WTC11 (cell line): ENCODE measurements at regions not wholly inside any gene's neighbourhood (a gene's known extent, or its start where the extent isn't known, plus 50 kb on each side); places are given as distances from the start of the nearest gene placed in this dataset.

Experiments
- ATAC-seq: fragments of 200-7000 bp; cut with Tn5 transposase; 2 replicates; pipeline ENCODE4 v1.10.0; 2021; ENCODE audit warnings: mild to moderate bottlenecking, moderate library complexity
- CTCF ChIA-PET: fragments of 300-600 bp; sonication (Branson Sonifier 250); formaldehyde crosslinking; loops from one replicate; lab custom pipeline; 2021; ENCODE audit warnings: antibody characterized with exemption; lab: Charles Lee
- POLR2A ChIA-PET: fragments of 350-600 bp; sonication (Branson Sonifier 250); formaldehyde crosslinking; loops from one replicate; lab custom pipeline; 2021; ENCODE audit warnings: antibody characterized with exemption; lab: Charles Lee
- DNase-seq: peaks from one replicate; pipeline ENCODE4 v3.0.0; 2021; ENCODE audit warnings: low spot score
- H3K27ac Mint-ChIP-seq: 2 replicates; pipeline ENCODE4 v1.8.0; 2021; ENCODE audit warnings: mixed read lengths
- H3K27me3 Mint-ChIP-seq: 2 replicates; pipeline ENCODE4 v1.8.0; 2021; ENCODE audit warnings: low read depth, mild to moderate bottlenecking, moderate library complexity, mixed read lengths
- H3K36me3 Mint-ChIP-seq: 2 replicates; pipeline ENCODE4 v1.8.0; 2021; ENCODE audit warnings: mixed read lengths
- H3K4me1 Mint-ChIP-seq: 2 replicates; pipeline ENCODE4 v1.8.0; 2022; ENCODE audit warnings: mixed read lengths
- H3K4me3 Mint-ChIP-seq: 2 replicates; pipeline ENCODE4 v1.8.0; 2021; ENCODE audit warnings: mild to moderate bottlenecking, moderate library complexity, mixed read lengths
- H3K9me3 Mint-ChIP-seq: 2 replicates; pipeline ENCODE4 v1.8.0; 2021; ENCODE audit warnings: mixed read lengths
- CREM ChIP-seq: sonication (generic); formaldehyde crosslinking; IDR thresholded peaks from 2 replicates; pipeline ENCODE4 v1.8.1; 2022; ENCODE audit warnings: mild to moderate bottlenecking, missing genetic modification reagents, moderate library complexity
- ESRRA ChIP-seq: sonication (generic); formaldehyde crosslinking; IDR thresholded peaks from 2 replicates; pipeline ENCODE4 v1.8.1; 2022; ENCODE audit warnings: mild to moderate bottlenecking, missing genetic modification reagents, borderline replicate concordance
- FOXJ3 ChIP-seq: sonication (generic); formaldehyde crosslinking; IDR thresholded peaks from 2 replicates; pipeline ENCODE4 v1.9.0; 2021; ENCODE audit warnings: missing genetic modification reagents, mild to moderate bottlenecking, borderline replicate concordance
- GRHL2 ChIP-seq: fragments of 250-450 bp; sonication (Bioruptor Pico); IDR thresholded peaks from 2 replicates; pipeline ENCODE4 v1.8.0; 2022; ENCODE audit warnings: mild to moderate bottlenecking, moderate library complexity; ENCODE audit not compliant: insufficient replicate concordance, severe bottlenecking
- GTF2I ChIP-seq: fragments of 250-450 bp; sonication (Bioruptor Pico); conservative IDR thresholded peaks from 2 replicates; pipeline ENCODE4 v1.4.0; 2021; ENCODE audit warnings: mild to moderate bottlenecking
- IRF1 ChIP-seq: sonication (generic); formaldehyde crosslinking; IDR thresholded peaks from 2 replicates; pipeline ENCODE4 v1.8.0; 2023; ENCODE audit warnings: missing genetic modification reagents
- NR1H2 ChIP-seq: sonication (generic); formaldehyde crosslinking; IDR thresholded peaks from 2 replicates; pipeline ENCODE4 v1.9.0; 2021; ENCODE audit warnings: mild to moderate bottlenecking, moderate library complexity, missing genetic modification reagents
- NR2C2 ChIP-seq: sonication (generic); formaldehyde crosslinking; IDR thresholded peaks from 2 replicates; pipeline ENCODE4 v1.8.0; 2022; ENCODE audit warnings: mild to moderate bottlenecking, missing genetic modification reagents
- PRRX2 ChIP-seq: fragments of 250-450 bp; sonication (Bioruptor Pico); IDR thresholded peaks from 2 replicates; pipeline ENCODE4 v1.8.0; 2021; ENCODE audit warnings: mild to moderate bottlenecking
- RORB ChIP-seq: fragments of 250-450 bp; sonication (Bioruptor Pico); IDR thresholded peaks from 2 replicates; pipeline ENCODE4 v1.9.0; 2021; ENCODE audit warnings: mild to moderate bottlenecking
- TEAD1 ChIP-seq: sonication (generic); formaldehyde crosslinking; IDR thresholded peaks from 2 replicates; pipeline ENCODE4 v1.8.0; 2022; ENCODE audit warnings: mild to moderate bottlenecking, missing genetic modification reagents
- ZNF121 ChIP-seq: sonication (generic); formaldehyde crosslinking; IDR thresholded peaks from 2 replicates; pipeline ENCODE4 v1.8.0; 2023; ENCODE audit warnings: missing genetic modification reagents
- ZNF138 ChIP-seq: sonication (generic); formaldehyde crosslinking; conservative IDR thresholded peaks from 2 replicates; pipeline ENCODE4 v1.8.1; 2022; ENCODE audit warnings: mild to moderate bottlenecking, moderate library complexity, missing genetic modification reagents
- ZNF396 ChIP-seq: fragments of 250-450 bp; sonication (Bioruptor Pico); IDR thresholded peaks from 2 replicates; pipeline ENCODE4 v1.8.0; 2021; ENCODE audit warnings: mild to moderate bottlenecking, moderate library complexity, borderline replicate concordance
- ZNF423 ChIP-seq: fragments of 250-450 bp; sonication (Bioruptor Pico); IDR thresholded peaks from 2 replicates; pipeline ENCODE4 v2.1.2; 2022; ENCODE audit warnings: mild to moderate bottlenecking, moderate library complexity
- ZSCAN18 ChIP-seq: fragments of 250-450 bp; sonication (Bioruptor Pico); IDR thresholded peaks from 2 replicates; pipeline ENCODE4 v2.1.2; 2022; ENCODE audit warnings: mild to moderate bottlenecking, moderate library complexity
- TF ChIP-seq, protein P1 (sequence below): fragments of 250-450 bp; sonication (Bioruptor Pico); conservative IDR thresholded peaks from 2 replicates; pipeline ENCODE4 v1.9.0; 2021; ENCODE audit warnings: mild to moderate bottlenecking
- TF ChIP-seq, protein P2 (sequence below): sonication (generic); formaldehyde crosslinking; IDR thresholded peaks from 2 replicates; pipeline ENCODE4 v1.8.0; 2022; ENCODE audit warnings: mild to moderate bottlenecking, missing genetic modification reagents
- TF ChIP-seq, protein P3 (sequence below): sonication (generic); formaldehyde crosslinking; conservative IDR thresholded peaks from 2 replicates; pipeline ENCODE4 v1.8.1; 2023; ENCODE audit warnings: mild to moderate bottlenecking, low read depth, missing genetic modification reagents, moderate library complexity
- TF ChIP-seq, protein P4 (sequence below): sonication (generic); formaldehyde crosslinking; IDR thresholded peaks from 2 replicates; pipeline ENCODE4 v1.8.1; 2023; ENCODE audit warnings: mild to moderate bottlenecking, missing genetic modification reagents, moderate library complexity
- TF ChIP-seq, protein P5 (sequence below): fragments of 250-450 bp; sonication (Bioruptor Pico); IDR thresholded peaks from 2 replicates; pipeline ENCODE4 v1.9.0; 2021; ENCODE audit warnings: moderate library complexity, mild to moderate bottlenecking, inconsistent platforms, borderline replicate concordance
- TF ChIP-seq, protein P6 (sequence below): sonication (generic); formaldehyde crosslinking; IDR thresholded peaks from 2 replicates; pipeline ENCODE4 v1.8.1; 2023; ENCODE audit warnings: mild to moderate bottlenecking, missing genetic modification reagents
- TF ChIP-seq, protein P7 (sequence below): sonication (generic); formaldehyde crosslinking; IDR thresholded peaks from 2 replicates; pipeline ENCODE4 v1.8.1; 2022; ENCODE audit warnings: mild to moderate bottlenecking, moderate library complexity, missing genetic modification reagents
- TF ChIP-seq, protein P8 (sequence below): sonication (generic); formaldehyde crosslinking; IDR thresholded peaks from 2 replicates; pipeline ENCODE4 v1.8.1; 2023; ENCODE audit warnings: mild to moderate bottlenecking, moderate library complexity, missing genetic modification reagents

- H3K27ac Mint-ChIP-seq: no peak overlapping the region
- CTCF ChIA-PET: interaction anchor here (2.0 kb wide), 1 partner anchor 199 kb away, joined by 35 read pairs; no protein-coding TSS in a partner anchor
Measured at GRCh38 chr12:77725611-77726010, 105.1 kb upstream of the NAV3 start.

DNA sequence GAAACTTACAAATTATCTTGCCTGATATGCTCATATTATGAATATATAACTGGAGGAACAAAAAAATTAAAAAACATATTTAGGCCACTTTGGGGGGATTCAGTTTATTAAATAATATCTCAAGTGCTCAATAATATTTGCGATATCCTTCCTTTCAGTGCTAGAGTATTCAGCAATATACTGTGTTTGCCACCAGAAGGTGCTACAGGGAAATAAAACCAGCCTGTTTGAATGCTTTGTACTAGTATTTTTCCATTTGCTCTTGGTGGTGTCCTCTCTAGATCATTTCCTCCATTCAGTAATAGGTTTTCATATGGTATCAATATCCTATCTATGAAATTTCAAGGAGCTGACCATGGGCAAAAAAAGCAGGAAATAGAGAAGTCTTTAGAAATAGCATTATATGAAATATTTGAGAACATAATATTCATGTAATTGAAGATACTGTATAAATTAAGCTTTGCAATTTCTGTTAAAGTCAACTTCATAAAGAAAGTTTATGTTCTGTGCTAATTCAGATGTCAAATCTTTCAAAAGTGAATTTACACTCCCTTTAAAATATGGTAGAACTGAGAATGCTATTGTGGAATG lies 106.2 kb upstream of the NAV3 start:
- no peak overlapping the region for H3K27ac Mint-ChIP-seq
- peak; percentile 67 for ATAC-seq
- H3K4me1 Mint-ChIP-seq: peaks cover 3% of the 10 kb centered on the region; the same call in 1 of the 2 replicates
- POLR2A ChIA-PET: no interaction called here
- H3K27me3 Mint-ChIP-seq: no peaks in the 10 kb centered on the region
- CTCF ChIA-PET: interaction anchor here (0.7 to 2.0 kb wide), 4 partner anchors 109 to 563 kb away, joined by 3 to 35 read pairs (median 4); no protein-coding TSS in a partner anchor
- H3K4me3 Mint-ChIP-seq: no peak overlapping the region
- H3K36me3 Mint-ChIP-seq: no peaks in the 10 kb centered on the region
- DNase-seq: no peak
- no peaks in the 10 kb centered on the region for H3K9me3 Mint-ChIP-seq
- TF ChIP-seq, protein P1, sequence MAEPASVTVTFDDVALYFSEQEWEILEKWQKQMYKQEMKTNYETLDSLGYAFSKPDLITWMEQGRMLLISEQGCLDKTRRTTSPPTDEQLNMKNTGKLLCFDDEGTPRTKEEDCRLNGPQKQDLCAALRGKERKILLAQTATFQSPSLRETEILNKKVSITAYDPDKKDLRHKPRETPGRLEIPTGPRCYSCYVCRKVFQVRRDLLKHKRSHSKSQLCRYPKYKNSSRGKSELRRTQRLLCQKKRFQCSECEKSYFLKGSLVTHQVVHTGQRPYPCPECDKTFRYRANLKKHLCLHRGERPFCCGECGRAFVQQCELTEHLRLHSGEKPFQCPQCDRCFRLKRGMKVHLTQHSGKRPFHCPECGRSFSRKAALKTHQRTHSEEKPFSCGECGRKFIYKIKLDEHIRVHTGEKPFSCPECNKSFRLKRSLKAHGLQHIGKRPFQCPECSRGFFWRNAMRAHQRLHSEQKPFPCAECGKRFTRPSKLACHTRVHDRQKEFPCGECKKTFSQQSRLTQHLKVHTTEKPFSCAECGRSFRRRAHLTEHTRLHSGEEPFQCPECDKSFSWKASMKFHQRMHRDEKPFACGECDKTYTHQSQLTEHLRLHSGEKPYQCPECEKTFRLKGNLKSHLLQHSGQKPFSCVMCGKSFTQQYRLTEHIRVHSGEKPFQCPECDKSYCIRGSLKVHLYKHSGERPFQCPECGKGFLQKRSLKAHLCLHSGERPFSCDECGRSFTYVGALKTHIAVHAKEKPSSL: no peak
- no peak for TF ChIP-seq CREM (CRISPR knock-in tag)
- TF ChIP-seq, protein P2, sequence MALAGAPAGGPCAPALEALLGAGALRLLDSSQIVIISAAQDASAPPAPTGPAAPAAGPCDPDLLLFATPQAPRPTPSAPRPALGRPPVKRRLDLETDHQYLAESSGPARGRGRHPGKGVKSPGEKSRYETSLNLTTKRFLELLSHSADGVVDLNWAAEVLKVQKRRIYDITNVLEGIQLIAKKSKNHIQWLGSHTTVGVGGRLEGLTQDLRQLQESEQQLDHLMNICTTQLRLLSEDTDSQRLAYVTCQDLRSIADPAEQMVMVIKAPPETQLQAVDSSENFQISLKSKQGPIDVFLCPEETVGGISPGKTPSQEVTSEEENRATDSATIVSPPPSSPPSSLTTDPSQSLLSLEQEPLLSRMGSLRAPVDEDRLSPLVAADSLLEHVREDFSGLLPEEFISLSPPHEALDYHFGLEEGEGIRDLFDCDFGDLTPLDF: no peak
- TF ChIP-seq, protein P3, sequence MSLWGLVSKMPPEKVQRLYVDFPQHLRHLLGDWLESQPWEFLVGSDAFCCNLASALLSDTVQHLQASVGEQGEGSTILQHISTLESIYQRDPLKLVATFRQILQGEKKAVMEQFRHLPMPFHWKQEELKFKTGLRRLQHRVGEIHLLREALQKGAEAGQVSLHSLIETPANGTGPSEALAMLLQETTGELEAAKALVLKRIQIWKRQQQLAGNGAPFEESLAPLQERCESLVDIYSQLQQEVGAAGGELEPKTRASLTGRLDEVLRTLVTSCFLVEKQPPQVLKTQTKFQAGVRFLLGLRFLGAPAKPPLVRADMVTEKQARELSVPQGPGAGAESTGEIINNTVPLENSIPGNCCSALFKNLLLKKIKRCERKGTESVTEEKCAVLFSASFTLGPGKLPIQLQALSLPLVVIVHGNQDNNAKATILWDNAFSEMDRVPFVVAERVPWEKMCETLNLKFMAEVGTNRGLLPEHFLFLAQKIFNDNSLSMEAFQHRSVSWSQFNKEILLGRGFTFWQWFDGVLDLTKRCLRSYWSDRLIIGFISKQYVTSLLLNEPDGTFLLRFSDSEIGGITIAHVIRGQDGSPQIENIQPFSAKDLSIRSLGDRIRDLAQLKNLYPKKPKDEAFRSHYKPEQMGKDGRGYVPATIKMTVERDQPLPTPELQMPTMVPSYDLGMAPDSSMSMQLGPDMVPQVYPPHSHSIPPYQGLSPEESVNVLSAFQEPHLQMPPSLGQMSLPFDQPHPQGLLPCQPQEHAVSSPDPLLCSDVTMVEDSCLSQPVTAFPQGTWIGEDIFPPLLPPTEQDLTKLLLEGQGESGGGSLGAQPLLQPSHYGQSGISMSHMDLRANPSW: no peak

More at GRCh38 chr12:77725611-77726010, 105.1 kb upstream of the NAV3 start:
- no peaks in the 10 kb centered on the region for H3K36me3 Mint-ChIP-seq
- no peaks in the 10 kb centered on the region for H3K9me3 Mint-ChIP-seq
- H3K4me3 Mint-ChIP-seq: no peak overlapping the region
- TF ChIP-seq IRF1 (CRISPR knock-in tag) (no peak), FOXJ3 (CRISPR knock-in tag) (no peak), ZNF396 (CRISPR knock-in tag) (no peak), ZNF138 (CRISPR knock-in tag) (no peak), ZSCAN18 (CRISPR knock-in tag) (no peak), PRRX2 (CRISPR knock-in tag) (no peak), RORB (no peak), NR2C2 (no peak), GRHL2 (CRISPR knock-in tag) (no peak), NR1H2 (CRISPR knock-in tag) (no peak), ESRRA (no peak), GTF2I (no peak), ZNF423 (CRISPR knock-in tag) (no peak), ZNF121 (CRISPR knock-in tag) (no peak), TEAD1 (CRISPR knock-in tag) (no peak)
- TF ChIP-seq, protein P4, sequence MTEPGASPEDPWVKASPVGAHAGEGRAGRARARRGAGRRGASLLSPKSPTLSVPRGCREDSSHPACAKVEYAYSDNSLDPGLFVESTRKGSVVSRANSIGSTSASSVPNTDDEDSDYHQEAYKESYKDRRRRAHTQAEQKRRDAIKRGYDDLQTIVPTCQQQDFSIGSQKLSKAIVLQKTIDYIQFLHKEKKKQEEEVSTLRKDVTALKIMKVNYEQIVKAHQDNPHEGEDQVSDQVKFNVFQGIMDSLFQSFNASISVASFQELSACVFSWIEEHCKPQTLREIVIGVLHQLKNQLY (CRISPR knock-in tag): no peak
- TF ChIP-seq, protein P5, sequence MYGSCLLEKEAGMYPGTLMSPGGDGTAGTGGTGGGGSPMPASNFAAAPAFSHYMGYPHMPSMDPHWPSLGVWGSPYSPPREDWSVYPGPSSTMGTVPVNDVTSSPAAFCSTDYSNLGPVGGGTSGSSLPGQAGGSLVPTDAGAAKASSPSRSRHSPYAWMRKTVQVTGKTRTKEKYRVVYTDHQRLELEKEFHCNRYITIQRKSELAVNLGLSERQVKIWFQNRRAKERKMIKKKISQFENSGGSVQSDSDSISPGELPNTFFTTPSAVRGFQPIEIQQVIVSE (CRISPR knock-in tag): no peak
- TF ChIP-seq, protein P6, sequence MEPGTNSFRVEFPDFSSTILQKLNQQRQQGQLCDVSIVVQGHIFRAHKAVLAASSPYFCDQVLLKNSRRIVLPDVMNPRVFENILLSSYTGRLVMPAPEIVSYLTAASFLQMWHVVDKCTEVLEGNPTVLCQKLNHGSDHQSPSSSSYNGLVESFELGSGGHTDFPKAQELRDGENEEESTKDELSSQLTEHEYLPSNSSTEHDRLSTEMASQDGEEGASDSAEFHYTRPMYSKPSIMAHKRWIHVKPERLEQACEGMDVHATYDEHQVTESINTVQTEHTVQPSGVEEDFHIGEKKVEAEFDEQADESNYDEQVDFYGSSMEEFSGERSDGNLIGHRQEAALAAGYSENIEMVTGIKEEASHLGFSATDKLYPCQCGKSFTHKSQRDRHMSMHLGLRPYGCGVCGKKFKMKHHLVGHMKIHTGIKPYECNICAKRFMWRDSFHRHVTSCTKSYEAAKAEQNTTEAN (CRISPR knock-in tag): no peak
- TF ChIP-seq, protein P7, sequence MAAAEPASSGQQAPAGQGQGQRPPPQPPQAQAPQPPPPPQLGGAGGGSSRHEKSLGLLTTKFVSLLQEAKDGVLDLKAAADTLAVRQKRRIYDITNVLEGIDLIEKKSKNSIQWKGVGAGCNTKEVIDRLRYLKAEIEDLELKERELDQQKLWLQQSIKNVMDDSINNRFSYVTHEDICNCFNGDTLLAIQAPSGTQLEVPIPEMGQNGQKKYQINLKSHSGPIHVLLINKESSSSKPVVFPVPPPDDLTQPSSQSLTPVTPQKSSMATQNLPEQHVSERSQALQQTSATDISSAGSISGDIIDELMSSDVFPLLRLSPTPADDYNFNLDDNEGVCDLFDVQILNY (CRISPR knock-in tag): no peak
- TF ChIP-seq, protein P8, sequence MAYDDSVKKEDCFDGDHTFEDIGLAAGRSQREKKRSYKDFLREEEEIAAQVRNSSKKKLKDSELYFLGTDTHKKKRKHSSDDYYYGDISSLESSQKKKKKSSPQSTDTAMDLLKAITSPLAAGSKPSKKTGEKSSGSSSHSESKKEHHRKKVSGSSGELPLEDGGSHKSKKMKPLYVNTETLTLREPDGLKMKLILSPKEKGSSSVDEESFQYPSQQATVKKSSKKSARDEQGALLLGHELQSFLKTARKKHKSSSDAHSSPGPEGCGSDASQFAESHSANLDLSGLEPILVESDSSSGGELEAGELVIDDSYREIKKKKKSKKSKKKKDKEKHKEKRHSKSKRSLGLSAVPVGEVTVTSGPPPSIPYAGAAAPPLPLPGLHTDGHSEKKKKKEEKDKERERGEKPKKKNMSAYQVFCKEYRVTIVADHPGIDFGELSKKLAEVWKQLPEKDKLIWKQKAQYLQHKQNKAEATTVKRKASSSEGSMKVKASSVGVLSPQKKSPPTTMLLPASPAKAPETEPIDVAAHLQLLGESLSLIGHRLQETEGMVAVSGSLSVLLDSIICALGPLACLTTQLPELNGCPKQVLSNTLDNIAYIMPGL: no peak
- POLR2A ChIA-PET: no interaction called here
- no peaks in the 10 kb centered on the region for H3K27me3 Mint-ChIP-seq
- DNase-seq: no peak
- H3K4me1 Mint-ChIP-seq: peaks cover 6% of the 10 kb centered on the region; the same call in 1 of the 2 replicates
- ATAC-seq: 0 out of 2 replicates have a peak, but pooled peaks have one; percentile 22
